Vagina (tissue), 2 donors: ENCODE measurements at regions not wholly inside any gene's neighbourhood (a gene's known extent, or its start where the extent isn't known, plus 50 kb on each side); places are given as distances from the start of the nearest gene placed in this dataset.

Experiments used
- POLR2A ChIP-seq, 2 donors: fragments of 450-650 bp; IDR thresholded peaks; one replicate each; pipeline ENCODE4 v1.6.1; 2017; ENCODE audit warnings: antibody characterized with exemption in 2 of 2, mild to moderate bottlenecking in 2 of 2, moderate library complexity in 2 of 2
- POLR2AphosphoS5 ChIP-seq, 2 donors: sonication (generic); formaldehyde crosslinking; IDR thresholded peaks; one replicate each; pipeline ENCODE4 v1.9.0; 2017; ENCODE audit warnings: antibody characterized with exemption in 2 of 2, mild to moderate bottlenecking in 2 of 2, low read depth in 1 of 2; ENCODE audit not compliant: insufficient read depth in 1 of 2
- TF ChIP-seq, protein P1 (sequence below), 3 experiments: fragments of 450-650 bp in 2 of 3; fragments of 200-600 bp in 1 of 3; sonication (generic) in 1 of 3; IDR thresholded peaks; one replicate each; pipeline ENCODE4 v1.5.1; 2017 to 2019; ENCODE audit warnings: antibody characterized with exemption in 3 of 3, mild to moderate bottlenecking in 2 of 3, moderate library complexity in 2 of 3

DNA sequence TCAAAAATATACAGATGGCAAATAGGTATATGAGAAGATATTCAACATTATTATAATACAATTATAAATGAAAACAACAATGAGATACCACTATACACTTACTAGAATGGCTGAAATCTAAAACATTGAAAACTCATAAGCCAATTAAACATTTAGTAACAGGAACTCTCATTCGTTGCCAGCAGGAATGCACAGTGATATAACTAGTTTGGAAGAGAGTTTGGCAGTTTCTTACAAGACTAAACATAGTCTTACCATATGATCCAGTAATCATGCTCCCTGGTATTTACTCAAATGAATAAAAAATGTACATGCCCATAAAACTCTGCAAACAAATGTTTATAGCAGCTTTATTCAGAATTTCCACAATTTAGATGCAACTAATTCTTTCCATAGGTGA, 476.2 kb upstream of the COBL start:
- TF ChIP-seq, protein P1, sequence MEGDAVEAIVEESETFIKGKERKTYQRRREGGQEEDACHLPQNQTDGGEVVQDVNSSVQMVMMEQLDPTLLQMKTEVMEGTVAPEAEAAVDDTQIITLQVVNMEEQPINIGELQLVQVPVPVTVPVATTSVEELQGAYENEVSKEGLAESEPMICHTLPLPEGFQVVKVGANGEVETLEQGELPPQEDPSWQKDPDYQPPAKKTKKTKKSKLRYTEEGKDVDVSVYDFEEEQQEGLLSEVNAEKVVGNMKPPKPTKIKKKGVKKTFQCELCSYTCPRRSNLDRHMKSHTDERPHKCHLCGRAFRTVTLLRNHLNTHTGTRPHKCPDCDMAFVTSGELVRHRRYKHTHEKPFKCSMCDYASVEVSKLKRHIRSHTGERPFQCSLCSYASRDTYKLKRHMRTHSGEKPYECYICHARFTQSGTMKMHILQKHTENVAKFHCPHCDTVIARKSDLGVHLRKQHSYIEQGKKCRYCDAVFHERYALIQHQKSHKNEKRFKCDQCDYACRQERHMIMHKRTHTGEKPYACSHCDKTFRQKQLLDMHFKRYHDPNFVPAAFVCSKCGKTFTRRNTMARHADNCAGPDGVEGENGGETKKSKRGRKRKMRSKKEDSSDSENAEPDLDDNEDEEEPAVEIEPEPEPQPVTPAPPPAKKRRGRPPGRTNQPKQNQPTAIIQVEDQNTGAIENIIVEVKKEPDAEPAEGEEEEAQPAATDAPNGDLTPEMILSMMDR (IDR thresholded peaks at IDR 0.05), result no peak
- TF ChIP-seq POLR2A (IDR thresholded peaks at IDR 0.05) (no peak), POLR2AphosphoS5 (IDR thresholded peaks at IDR 0.05; ENCODE audit: insufficient read depth in 1 of 2, low read depth in 1 of 2) (no peak)
